ENCODE measurements at regions not wholly inside any gene's neighbourhood (a gene's known extent, or its start where the extent isn't known, plus 50 kb on each side); places are given as distances from the start of the nearest gene placed in this dataset.

GRCh38 chr7:157483515-157483914 lies 146.7 kb downstream of the DNAJB6 start:
- no peak overlapping the region for H3K27ac ChIP-seq (ENCODE audit: low read length)
- H3K27me3 ChIP-seq (ENCODE audit: control insufficient read depth, insufficient read depth, low read length): no peaks in the 10 kb centered on the region
- no TSS peak for BruUV-seq (replicated peaks)
- intact Hi-C loops (cut with micrococcal nuclease; ENCODE audit: unreplicated experiment) (no loop called here), in situ Hi-C loops (cut with HindIII; ENCODE audit: low pct_unique_long_range_greater_than_20kb, low sequenced_read_pairs) (no loop called here)
- CTCF ChIA-PET: no interaction called here
- TF ChIP-seq CTCF (IDR thresholded peaks at IDR 0.05) (no peak), REST (IDR thresholded peaks at IDR 0.05; ENCODE audit: insufficient read depth in 1 of 2, low read depth in 2 of 2, low read length in 1 of 2) (no peak), POLR2AphosphoS5 (IDR thresholded peaks at IDR 0.05; ENCODE audit: low read depth, low read length) (no peak), SIN3A (IDR thresholded peaks at IDR 0.05; ENCODE audit: borderline replicate concordance, insufficient read depth, low read depth, low read length) (no peak), TCF7L2 (IDR thresholded peaks at IDR 0.05; ENCODE audit: low read depth, low read length) (no peak)
- DNase-seq (ENCODE audit: low read depth, low spot score) (no peak), ATAC-seq (0 out of 2 replicates have a peak, but pooled peaks have one; percentile 43)
- H3K36me3 ChIP-seq (ENCODE audit: control insufficient read depth, insufficient read depth, low read length): no peaks in the 10 kb centered on the region
- no peak overlapping the region for H3K4me3 ChIP-seq (ENCODE audit: low read depth in 2 of 2, low read length in 2 of 2)
- no peaks in the 10 kb centered on the region for H3K4me1 ChIP-seq (ENCODE audit: control insufficient read depth, insufficient read depth, low read length)
- POLR2A ChIA-PET: no interaction called here
- H3K9me3 ChIP-seq (ENCODE audit: control insufficient read depth, insufficient read depth, low read depth, low read length): no peaks in the 10 kb centered on the region

GRCh38 chr7:157483971-157484410 lies 147.2 kb downstream of the DNAJB6 start:
- Histone ChIP-seq H3K4me1 (ENCODE audit: control insufficient read depth, insufficient read depth, low read length) (no peaks in the 10 kb centered on the region), H3K4me3 (ENCODE audit: low read depth in 2 of 2, low read length in 2 of 2) (no peak overlapping the region), H3K9me3 (ENCODE audit: control insufficient read depth, insufficient read depth, low read depth, low read length) (no peaks in the 10 kb centered on the region), H3K36me3 (ENCODE audit: control insufficient read depth, insufficient read depth, low read length) (no peaks in the 10 kb centered on the region), H3K27ac (ENCODE audit: low read length) (no peak overlapping the region), H3K27me3 (ENCODE audit: control insufficient read depth, insufficient read depth, low read length) (no peaks in the 10 kb centered on the region)
- DNase-seq (ENCODE audit: low read depth, low spot score) (no peak), ATAC-seq (no peak)
- TF ChIP-seq SIN3A (IDR thresholded peaks at IDR 0.05; ENCODE audit: borderline replicate concordance, insufficient read depth, low read depth, low read length) (no peak), REST (IDR thresholded peaks at IDR 0.05; ENCODE audit: insufficient read depth in 1 of 2, low read depth in 2 of 2, low read length in 1 of 2) (no peak), TCF7L2 (IDR thresholded peaks at IDR 0.05; ENCODE audit: low read depth, low read length) (no peak), POLR2AphosphoS5 (IDR thresholded peaks at IDR 0.05; ENCODE audit: low read depth, low read length) (no peak), CTCF (IDR thresholded peaks at IDR 0.05) (no peak)
- ChIA-PET CTCF (no interaction called here), POLR2A (no interaction called here)
- in situ Hi-C loops (cut with HindIII; ENCODE audit: low pct_unique_long_range_greater_than_20kb, low sequenced_read_pairs): no loop called here
- no TSS peak for BruUV-seq (replicated peaks)
- intact Hi-C loops (cut with micrococcal nuclease; ENCODE audit: unreplicated experiment): no loop called here

All from Panc1 (cell line).